ENCODE measurements at regions not wholly inside any gene's neighbourhood (a gene's known extent, or its start where the extent isn't known, plus 50 kb on each side); places are given as distances from the start of the nearest gene placed in this dataset.

GRCh38 chrX:39443240-39443639, 642.0 kb downstream of the MID1IP1 start:
- TF ChIP-seq ZNF274 (IDR thresholded peaks at IDR 0.05; ENCODE audit: low read depth, low read length) = no peak
- no peak for TF ChIP-seq SUZ12 (IDR thresholded peaks at IDR 0.05; ENCODE audit: extremely low read depth, insufficient read depth, insufficient read length)

Data from NT2/D1 (cell line).